Progenitor cell of endocrine pancreas (in vitro differentiated cells): ENCODE measurements at regions not wholly inside any gene's neighbourhood (a gene's known extent, or its start where the extent isn't known, plus 50 kb on each side); places are given as distances from the start of the nearest gene placed in this dataset.

ENCODE experiments used
- DNase-seq: peaks from one replicate; pipeline ENCODE4 v3.0.0; 2021; ENCODE audit warnings: low spot score; ENCODE audit not compliant: unreplicated experiment
- H3K27ac Mint-ChIP-seq: 2 replicates; pipeline ENCODE4 v1.8.0; 2021; ENCODE audit warnings: mild to moderate bottlenecking, moderate library complexity, mixed read lengths
- H3K27me3 Mint-ChIP-seq: 2 replicates; pipeline ENCODE4 v1.8.0; 2021; ENCODE audit warnings: mixed read lengths
- H3K36me3 Mint-ChIP-seq: 2 replicates; pipeline ENCODE4 v1.8.0; 2022; ENCODE audit warnings: mixed read lengths; ENCODE audit not compliant: insufficient read depth
- H3K4me1 Mint-ChIP-seq: 2 replicates; pipeline ENCODE4 v1.8.0; 2021; ENCODE audit warnings: low read depth, mixed read lengths
- H3K4me3 Mint-ChIP-seq: 2 replicates; pipeline ENCODE4 v1.8.0; 2021; ENCODE audit warnings: low read depth, mild to moderate bottlenecking, moderate library complexity, mixed read lengths
- H3K9me3 Mint-ChIP-seq: 2 replicates; pipeline ENCODE4 v1.8.0; 2021; ENCODE audit warnings: low read depth, mixed read lengths
- CTCF ChIP-seq: fragments of 200-600 bp; sonication (generic); IDR thresholded peaks from one replicate; pipeline ENCODE4 v1.5.0; 2021; ENCODE audit warnings: antibody characterized with exemption, mild to moderate bottlenecking; ENCODE audit not compliant: unreplicated experiment

GRCh38 chr2:195606179-195606578 lies 50.8 kb upstream of the SLC39A10 start:
- Mint-ChIP-seq H3K4me3 (no peak overlapping the region), H3K36me3 (no peaks in the 10 kb centered on the region), H3K9me3 (no peaks in the 10 kb centered on the region), H3K27ac (no peak overlapping the region), H3K27me3 (no peaks in the 10 kb centered on the region), H3K4me1 (peaks cover 10% of the 10 kb centered on the region)
- TF ChIP-seq CTCF = no peak
- DNase-seq = no peak

GRCh38 chr2:195604706-195605105 lies 52.3 kb upstream of the SLC39A10 start:
- Mint-ChIP-seq H3K36me3 (no peaks in the 10 kb centered on the region), H3K4me3 (no peak overlapping the region), H3K9me3 (no peaks in the 10 kb centered on the region), H3K27ac (no peak overlapping the region), H3K4me1 (peaks cover 14% of the 10 kb centered on the region), H3K27me3 (no peaks in the 10 kb centered on the region)
- no peak for TF ChIP-seq CTCF
- no peak for DNase-seq

GRCh38 chr2:195603998-195604397 lies 53.0 kb upstream of the SLC39A10 start:
- no peak for DNase-seq
- TF ChIP-seq CTCF = no peak
- no peak overlapping the region for H3K4me3 Mint-ChIP-seq
- H3K27ac Mint-ChIP-seq = no peak overlapping the region
- no peaks in the 10 kb centered on the region for H3K9me3 Mint-ChIP-seq
- H3K27me3 Mint-ChIP-seq = no peaks in the 10 kb centered on the region
- H3K4me1 Mint-ChIP-seq = peaks cover 14% of the 10 kb centered on the region
- no peaks in the 10 kb centered on the region for H3K36me3 Mint-ChIP-seq

GRCh38 chr2:195603408-195603807 lies 53.6 kb upstream of the SLC39A10 start:
- H3K36me3 Mint-ChIP-seq = no peaks in the 10 kb centered on the region
- H3K9me3 Mint-ChIP-seq = no peaks in the 10 kb centered on the region
- DNase-seq = no peak
- TF ChIP-seq CTCF = no peak
- H3K27me3 Mint-ChIP-seq = no peaks in the 10 kb centered on the region
- peaks cover 14% of the 10 kb centered on the region for H3K4me1 Mint-ChIP-seq
- H3K4me3 Mint-ChIP-seq = no peak overlapping the region
- no peak overlapping the region for H3K27ac Mint-ChIP-seq

- Mint-ChIP-seq H3K27me3 (no peaks in the 10 kb centered on the region), H3K9me3 (no peaks in the 10 kb centered on the region), H3K36me3 (no peaks in the 10 kb centered on the region), H3K27ac (no peak overlapping the region), H3K4me3 (no peak overlapping the region), H3K4me1 (peaks cover 14% of the 10 kb centered on the region)
- no peak for TF ChIP-seq CTCF
- DNase-seq = no peak
Measured at GRCh38 chr2:195602687-195603086, 54.3 kb upstream of the SLC39A10 start.
